ENCODE measurements at regions not wholly inside any gene's neighbourhood (a gene's known extent, or its start where the extent isn't known, plus 50 kb on each side); places are given as distances from the start of the nearest gene placed in this dataset.
"Not testable (repeated sequence)": the region's sequence is repeated elsewhere in the genome, so short reads cannot be mapped to it uniquely, and the experiment has no call there.

GRCh38 chr4:116302990-116303735, 782.2 kb downstream of the TRAM1L1 start:
- Mint-ChIP-seq H3K36me3 (no peaks in the 10 kb centered on the region), H3K9me3 (peaks cover 0 to 10% (median 5%) of the 10 kb centered on the region in 9 donors), H3K27ac (no peak overlapping the region), H3K4me3 (no peak overlapping the region), H3K27me3 (no peaks in the 10 kb centered on the region), H3K4me1 (no peaks in the 10 kb centered on the region)
- POLR2A ChIA-PET, result no interaction called here
- no peak for ATAC-seq
- DNase-seq, result no peak

- POLR2A ChIA-PET, result no interaction called here
Observed at GRCh38 chr4:116275006-116275405, 810.4 kb downstream of the TRAM1L1 start.

GRCh38 chr4:116272336-116272735, 813.0 kb downstream of the TRAM1L1 start:
- Mint-ChIP-seq H3K9me3 (peaks cover 0 to 4% (median 1%) of the 10 kb centered on the region in 9 donors), H3K4me3 (no peak overlapping the region), H3K27ac (no peak overlapping the region), H3K36me3 (no peaks in the 10 kb centered on the region), H3K4me1 (no peaks in the 10 kb centered on the region), H3K27me3 (no peaks in the 10 kb centered on the region)
- no peak for DNase-seq
- no peak for ATAC-seq
- POLR2A ChIA-PET, result no interaction called here

More at GRCh38 chr4:116275006-116275405, 810.4 kb downstream of the TRAM1L1 start:
- ATAC-seq (no peak), DNase-seq (no peak)
- Mint-ChIP-seq H3K4me3 (no peak overlapping the region), H3K4me1 (no peaks in the 10 kb centered on the region), H3K27me3 (no peaks in the 10 kb centered on the region), H3K9me3 (peaks cover 0 to 12% (median 4%) of the 10 kb centered on the region in 9 donors), H3K27ac (no peak overlapping the region), H3K36me3 (no peaks in the 10 kb centered on the region)

- not testable (repeated sequence) for H3K4me1 Mint-ChIP-seq, ATAC-seq
Observed at GRCh38 chr4:116260931-116261330, 824.4 kb downstream of the TRAM1L1 start.

GRCh38 chr4:116244771-116245170, 840.6 kb downstream of the TRAM1L1 start:
- Mint-ChIP-seq H3K27me3 (no peaks in the 10 kb centered on the region), H3K36me3 (no peaks in the 10 kb centered on the region), H3K9me3 (peaks cover 0 to 7% (median 0%) of the 10 kb centered on the region in 9 donors), H3K4me3 (no peak overlapping the region), H3K27ac (no peak overlapping the region), H3K4me1 (no peaks in the 10 kb centered on the region)
- DNase-seq (no peak), ATAC-seq (no peak)
- POLR2A ChIA-PET, result no interaction called here

More at GRCh38 chr4:116260931-116261330, 824.4 kb downstream of the TRAM1L1 start:
- POLR2A ChIA-PET, H3K27me3 Mint-ChIP-seq, DNase-seq, H3K4me3 Mint-ChIP-seq, H3K27ac Mint-ChIP-seq: not testable (repeated sequence)
- H3K36me3 Mint-ChIP-seq, result peaks cover 0 to 17% (median 6%) of the 10 kb centered on the region in 3 donors
- H3K9me3 Mint-ChIP-seq, result peaks cover 8 to 39% (median 25%) of the 10 kb centered on the region in 9 donors

- POLR2A ChIA-PET, result no interaction called here
- H3K36me3 Mint-ChIP-seq, result no peaks in the 10 kb centered on the region
Observed at GRCh38 chr4:116243431-116243830, 841.9 kb downstream of the TRAM1L1 start.

GRCh38 chr4:116233971-116234370, 851.4 kb downstream of the TRAM1L1 start:
- no peaks in the 10 kb centered on the region for H3K36me3 Mint-ChIP-seq
- POLR2A ChIA-PET, result no interaction called here
- H3K27me3 Mint-ChIP-seq, result no peaks in the 10 kb centered on the region
- no peak overlapping the region for H3K4me3 Mint-ChIP-seq
- ATAC-seq (no peak), DNase-seq (no peak)
- H3K27ac Mint-ChIP-seq, result no peak overlapping the region
- no peaks in the 10 kb centered on the region for H3K4me1 Mint-ChIP-seq
- H3K9me3 Mint-ChIP-seq, result peaks cover 0 to 15% (median 2%) of the 10 kb centered on the region in 9 donors

More at GRCh38 chr4:116243431-116243830, 841.9 kb downstream of the TRAM1L1 start:
- peaks cover 0 to 4% (median 0%) of the 10 kb centered on the region in 9 donors for H3K9me3 Mint-ChIP-seq
- no peak for ATAC-seq
- no peak overlapping the region for H3K4me3 Mint-ChIP-seq
- no peak for DNase-seq
- H3K27ac Mint-ChIP-seq, result no peak overlapping the region
- H3K27me3 Mint-ChIP-seq, result no peaks in the 10 kb centered on the region
- H3K4me1 Mint-ChIP-seq, result no peaks in the 10 kb centered on the region

GRCh38 chr4:116231999-116232398, 853.4 kb downstream of the TRAM1L1 start:
- H3K36me3 Mint-ChIP-seq, result not testable (repeated sequence)

GRCh38 chr4:116229420-116229819, 856.0 kb downstream of the TRAM1L1 start:
- Mint-ChIP-seq H3K27me3 (no peaks in the 10 kb centered on the region), H3K27ac (no peak overlapping the region), H3K36me3 (no peaks in the 10 kb centered on the region), H3K9me3 (peaks cover 0 to 31% (median 0%) of the 10 kb centered on the region in 9 donors), H3K4me1 (no peaks in the 10 kb centered on the region), H3K4me3 (no peak overlapping the region)
- POLR2A ChIA-PET, result no interaction called here
- no peak for ATAC-seq
- no peak for DNase-seq

More at GRCh38 chr4:116231999-116232398, 853.4 kb downstream of the TRAM1L1 start:
- DNase-seq, result peak in 1 of 10 donors; percentile 21
- ATAC-seq, POLR2A ChIA-PET, H3K4me1 Mint-ChIP-seq, H3K27ac Mint-ChIP-seq, H3K4me3 Mint-ChIP-seq, H3K27me3 Mint-ChIP-seq: not testable (repeated sequence)
- peaks cover 0 to 31% (median 0%) of the 10 kb centered on the region in 9 donors for H3K9me3 Mint-ChIP-seq

GRCh38 chr4:116223040-116223732, 862.2 kb downstream of the TRAM1L1 start:
- no peak for ATAC-seq
- Mint-ChIP-seq H3K4me1 (no peaks in the 10 kb centered on the region), H3K4me3 (no peak overlapping the region), H3K27me3 (no peaks in the 10 kb centered on the region), H3K27ac (no peak overlapping the region), H3K9me3 (peaks cover 0 to 11% (median 0%) of the 10 kb centered on the region in 9 donors), H3K36me3 (no peaks in the 10 kb centered on the region)
- DNase-seq, result no peak
- POLR2A ChIA-PET, result no interaction called here

- Mint-ChIP-seq H3K36me3 (no peaks in the 10 kb centered on the region), H3K4me1 (no peaks in the 10 kb centered on the region), H3K4me3 (no peak overlapping the region), H3K27ac (no peak overlapping the region), H3K27me3 (no peaks in the 10 kb centered on the region), H3K9me3 (peaks cover 0 to 14% (median 5%) of the 10 kb centered on the region in 9 donors)
- POLR2A ChIA-PET, result no interaction called here
- DNase-seq (no peak), ATAC-seq (no peak)
Observed at GRCh38 chr4:116217781-116218180, 867.6 kb downstream of the TRAM1L1 start.

GRCh38 chr4:116215622-116216021, 869.8 kb downstream of the TRAM1L1 start:
- DNase-seq, result no peak
- no peaks in the 10 kb centered on the region for H3K36me3 Mint-ChIP-seq
- no peak overlapping the region for H3K4me3 Mint-ChIP-seq
- POLR2A ChIA-PET, result no interaction called here
- H3K27me3 Mint-ChIP-seq, result no peaks in the 10 kb centered on the region
- no peaks in the 10 kb centered on the region for H3K4me1 Mint-ChIP-seq
- no peak for ATAC-seq
- H3K27ac Mint-ChIP-seq, result no peak overlapping the region
- H3K9me3 Mint-ChIP-seq, result peaks cover 0 to 12% (median 4%) of the 10 kb centered on the region in 9 donors

GRCh38 chr4:116202524-116202923, 882.9 kb downstream of the TRAM1L1 start:
- Mint-ChIP-seq H3K27me3 (no peaks in the 10 kb centered on the region), H3K9me3 (peaks cover 0 to 10% (median 1%) of the 10 kb centered on the region in 9 donors), H3K4me1 (no peaks in the 10 kb centered on the region), H3K27ac (no peak overlapping the region), H3K36me3 (no peaks in the 10 kb centered on the region), H3K4me3 (no peak overlapping the region)
- POLR2A ChIA-PET, result no interaction called here
- ATAC-seq (no peak), DNase-seq (no peak)

All from naive thymus-derived CD8-positive, alpha-beta T cell (primary cell).